HUES48 (cell line): ENCODE measurements at regions not wholly inside any gene's neighbourhood (a gene's known extent, or its start where the extent isn't known, plus 50 kb on each side); places are given as distances from the start of the nearest gene placed in this dataset.

ENCODE experiments used
- H3K27ac ChIP-seq: one replicate; pipeline ENCODE4 v1.7.0; 2013; ENCODE audit warnings: low read depth, low read length, inconsistent platforms
- H3K27me3 ChIP-seq: 2 replicates; pipeline ENCODE4 v1.6.1; 2013; ENCODE audit warnings: mild to moderate bottlenecking, low read length; ENCODE audit not compliant: control insufficient read depth, insufficient read depth
- H3K36me3 ChIP-seq: 2 replicates; pipeline ENCODE4 v1.6.1; 2013; ENCODE audit warnings: low read length; ENCODE audit not compliant: control insufficient read depth, insufficient read depth
- H3K4me1 ChIP-seq: 2 replicates; pipeline ENCODE4 v1.6.1; 2013; ENCODE audit warnings: mild to moderate bottlenecking, low read length; ENCODE audit not compliant: control insufficient read depth, insufficient read depth
- H3K4me3 ChIP-seq: 2 replicates; pipeline ENCODE4 v1.5.1; 2013; ENCODE audit warnings: mild to moderate bottlenecking, low read depth, low read length
- H3K9ac ChIP-seq: 2 replicates; pipeline ENCODE4 v1.6.1; 2013; ENCODE audit warnings: mild to moderate bottlenecking, low read depth, low read length, moderate library complexity
- H3K9me3 ChIP-seq: 2 replicates; pipeline ENCODE4 v1.6.1; 2013; ENCODE audit warnings: low read length; ENCODE audit not compliant: control insufficient read depth, insufficient read depth

- Histone ChIP-seq H3K4me3 (no peak overlapping the region), H3K27me3 (no peaks in the 10 kb centered on the region), H3K9me3 (no peaks in the 10 kb centered on the region), H3K36me3 (no peaks in the 10 kb centered on the region), H3K9ac (no peak overlapping the region), H3K4me1 (no peaks in the 10 kb centered on the region), H3K27ac (no peak overlapping the region)
Observed at GRCh38 chr18:2316751-2317696, 254.3 kb downstream of the METTL4 start.

DNA sequence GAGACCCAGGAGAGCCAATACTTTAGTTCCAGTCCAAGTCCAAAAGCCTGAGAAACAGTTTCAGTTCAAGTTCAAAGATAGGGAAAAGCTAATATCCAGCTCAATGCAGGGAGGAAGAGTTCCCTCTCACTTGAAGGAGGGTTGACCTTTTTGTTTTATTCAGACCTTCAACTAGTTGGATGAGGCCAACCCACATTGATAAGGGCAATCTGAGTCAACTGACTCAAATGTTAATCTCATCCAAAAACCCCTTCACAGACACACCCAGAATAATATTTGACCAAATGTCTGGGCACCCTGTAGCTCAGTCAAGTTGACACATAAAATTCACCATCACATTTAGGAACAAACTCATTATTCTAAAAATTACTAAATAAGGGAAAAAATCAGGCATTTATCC, 246.8 kb downstream of the METTL4 start:
- no peak overlapping the region for H3K4me3 ChIP-seq

GRCh38 chr18:2325308-2325849, 245.9 kb downstream of the METTL4 start:
- no peak overlapping the region for H3K9ac ChIP-seq
- H3K27ac ChIP-seq, result no peak overlapping the region
- no peaks in the 10 kb centered on the region for H3K36me3 ChIP-seq
- no peak overlapping the region for H3K4me3 ChIP-seq
- no peaks in the 10 kb centered on the region for H3K27me3 ChIP-seq
- no peaks in the 10 kb centered on the region for H3K9me3 ChIP-seq
- H3K4me1 ChIP-seq, result 0 out of 2 replicates have a peak, but pooled peaks cover 4% of the 10 kb centered on the region

More for the DNA sequence above, 246.8 kb downstream of the METTL4 start:
- no peak overlapping the region for H3K27ac ChIP-seq
- no peaks in the 10 kb centered on the region for H3K27me3 ChIP-seq
- H3K9me3 ChIP-seq, result no peaks in the 10 kb centered on the region
- no peak overlapping the region for H3K9ac ChIP-seq
- no peaks in the 10 kb centered on the region for H3K36me3 ChIP-seq
- 0 out of 2 replicates have a peak, but pooled peaks cover 4% of the 10 kb centered on the region for H3K4me1 ChIP-seq

GRCh38 chr18:2325933-2326332, 245.4 kb downstream of the METTL4 start:
- Histone ChIP-seq H3K27me3 (no peaks in the 10 kb centered on the region), H3K4me3 (no peak overlapping the region), H3K27ac (no peak overlapping the region), H3K4me1 (0 out of 2 replicates have a peak, but pooled peaks cover 4% of the 10 kb centered on the region), H3K36me3 (no peaks in the 10 kb centered on the region), H3K9me3 (no peaks in the 10 kb centered on the region), H3K9ac (no peak overlapping the region)

GRCh38 chr18:2326999-2327398, 244.3 kb downstream of the METTL4 start:
- 0 out of 2 replicates have a peak, but pooled peaks cover 4% of the 10 kb centered on the region for H3K4me1 ChIP-seq
- no peak overlapping the region for H3K27ac ChIP-seq
- H3K36me3 ChIP-seq, result no peaks in the 10 kb centered on the region
- H3K4me3 ChIP-seq, result no peak overlapping the region
- H3K9me3 ChIP-seq, result no peaks in the 10 kb centered on the region
- H3K27me3 ChIP-seq, result no peaks in the 10 kb centered on the region
- no peak overlapping the region for H3K9ac ChIP-seq

DNA sequence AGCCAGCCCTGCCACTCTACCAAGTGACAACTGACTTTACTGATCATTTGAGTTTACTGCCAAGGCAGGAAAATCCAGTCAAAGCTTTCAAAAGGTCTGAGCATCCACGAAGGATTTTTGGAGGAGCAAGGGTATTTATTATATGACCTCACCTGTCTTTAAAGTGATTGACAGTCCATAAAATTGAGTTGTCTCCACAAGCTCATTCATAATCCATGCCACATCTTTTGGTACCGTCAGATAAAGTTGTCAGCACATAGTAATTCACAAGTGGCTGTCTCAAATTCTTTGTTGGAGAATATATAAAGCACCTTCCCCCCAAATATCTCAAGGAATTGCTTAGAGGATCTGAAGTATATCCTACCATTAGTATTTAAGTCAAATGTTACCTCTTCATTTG, 240.5 kb downstream of the METTL4 start:
- H3K27ac ChIP-seq, result no peak overlapping the region
- H3K4me3 ChIP-seq, result no peak overlapping the region
- H3K4me1 ChIP-seq, result no peaks in the 10 kb centered on the region
- no peaks in the 10 kb centered on the region for H3K9me3 ChIP-seq
- no peaks in the 10 kb centered on the region for H3K36me3 ChIP-seq
- H3K9ac ChIP-seq, result no peak overlapping the region
- no peaks in the 10 kb centered on the region for H3K27me3 ChIP-seq

- Histone ChIP-seq H3K9ac (no peak overlapping the region), H3K9me3 (no peaks in the 10 kb centered on the region), H3K4me3 (no peak overlapping the region), H3K36me3 (no peaks in the 10 kb centered on the region), H3K27me3 (no peaks in the 10 kb centered on the region), H3K27ac (no peak overlapping the region), H3K4me1 (no peaks in the 10 kb centered on the region)
Observed at GRCh38 chr18:2331491-2331890, 239.8 kb downstream of the METTL4 start.

DNA sequence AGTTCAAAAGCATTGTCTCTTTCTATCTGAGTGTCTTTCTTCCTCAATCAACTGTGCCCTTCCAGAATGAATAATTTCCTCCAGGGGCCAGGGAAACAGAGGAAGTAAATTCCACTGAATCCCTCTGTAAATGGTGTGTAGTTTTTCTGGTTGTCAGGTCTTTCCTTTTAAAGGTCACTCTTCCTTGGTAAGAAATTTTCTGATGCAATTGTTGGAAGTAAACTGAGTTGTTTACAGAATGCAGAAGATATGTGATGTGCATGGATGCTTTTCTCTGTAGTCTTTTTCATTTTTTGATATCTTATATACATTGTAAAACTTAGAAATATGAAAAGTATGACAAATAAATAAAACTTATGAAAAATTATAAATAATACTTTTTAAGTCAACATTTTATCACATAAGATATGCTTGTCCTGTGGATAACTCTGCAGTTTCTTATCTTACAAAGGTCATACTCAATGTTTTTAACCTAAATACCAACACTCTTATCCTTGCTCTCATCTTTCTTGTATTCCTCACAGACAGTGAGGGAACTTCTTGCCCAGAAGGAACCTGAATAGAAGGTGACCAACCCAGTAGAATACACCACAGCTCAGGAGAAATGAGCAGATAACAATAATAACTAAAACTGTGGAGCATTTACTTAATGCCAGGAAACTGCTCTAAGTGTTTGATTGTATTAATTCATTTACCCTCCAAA, 234.5 kb downstream of the METTL4 start:
- Histone ChIP-seq H3K36me3 (no peaks in the 10 kb centered on the region), H3K27ac (no peak overlapping the region), H3K9me3 (no peaks in the 10 kb centered on the region), H3K4me1 (no peaks in the 10 kb centered on the region), H3K9ac (no peak overlapping the region), H3K27me3 (no peaks in the 10 kb centered on the region), H3K4me3 (no peak overlapping the region)

DNA sequence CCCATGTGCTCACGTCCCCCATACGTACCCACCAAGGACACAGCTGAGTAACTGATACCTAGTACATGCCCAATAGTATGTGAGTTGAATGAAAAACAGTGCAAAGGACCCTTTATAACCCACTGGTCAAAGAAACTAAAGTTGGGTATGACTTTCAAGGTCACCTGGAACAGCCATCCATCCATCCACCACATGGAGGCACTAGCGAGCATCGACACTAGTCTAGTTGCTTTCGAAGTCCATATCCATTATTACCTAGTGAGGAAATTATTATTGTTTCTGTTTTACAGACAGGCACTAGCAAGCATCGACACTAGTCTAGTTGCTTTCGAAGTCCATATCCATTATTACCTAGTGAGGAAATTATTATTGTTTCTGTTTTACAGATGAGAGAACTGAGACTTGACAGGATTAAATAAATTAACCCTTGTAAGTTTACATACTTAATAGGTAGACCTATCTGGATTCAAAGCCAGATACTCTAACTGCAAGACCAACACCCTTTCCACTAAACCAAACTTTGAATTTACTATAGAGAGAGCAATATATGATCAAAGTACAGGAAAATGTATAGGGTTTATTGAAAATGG, 233.7 kb downstream of the METTL4 start:
- Histone ChIP-seq H3K27me3 (no peaks in the 10 kb centered on the region), H3K4me1 (no peaks in the 10 kb centered on the region), H3K9me3 (no peaks in the 10 kb centered on the region), H3K9ac (no peak overlapping the region), H3K4me3 (no peak overlapping the region), H3K36me3 (no peaks in the 10 kb centered on the region), H3K27ac (no peak overlapping the region)

DNA sequence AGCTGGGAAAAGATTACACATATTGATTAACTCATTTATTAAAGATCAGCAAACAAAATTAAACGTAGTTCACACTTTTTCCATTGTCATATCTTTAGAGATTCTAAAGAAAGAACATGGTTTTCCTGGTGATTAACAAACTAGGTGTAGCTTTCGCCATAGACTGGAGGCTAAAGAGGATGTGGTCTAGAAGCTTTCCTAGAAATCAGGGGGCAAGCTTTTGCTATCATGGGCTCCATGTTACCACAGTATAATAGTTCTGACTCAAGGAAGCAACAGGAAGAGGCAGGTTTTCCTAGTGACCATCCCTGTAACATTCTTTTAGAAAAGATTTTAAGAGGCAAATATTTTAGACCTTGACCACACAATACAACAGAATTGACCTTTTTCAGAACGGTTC, 232.7 kb downstream of the METTL4 start:
- Histone ChIP-seq H3K27ac (no peak overlapping the region), H3K4me3 (no peak overlapping the region), H3K36me3 (no peaks in the 10 kb centered on the region), H3K4me1 (no peaks in the 10 kb centered on the region), H3K9me3 (no peaks in the 10 kb centered on the region), H3K27me3 (no peaks in the 10 kb centered on the region), H3K9ac (no peak overlapping the region)
